ENCODE measurements at regions not wholly inside any gene's neighbourhood (a gene's known extent, or its start where the extent isn't known, plus 50 kb on each side); places are given as distances from the start of the nearest gene placed in this dataset.

DNA sequence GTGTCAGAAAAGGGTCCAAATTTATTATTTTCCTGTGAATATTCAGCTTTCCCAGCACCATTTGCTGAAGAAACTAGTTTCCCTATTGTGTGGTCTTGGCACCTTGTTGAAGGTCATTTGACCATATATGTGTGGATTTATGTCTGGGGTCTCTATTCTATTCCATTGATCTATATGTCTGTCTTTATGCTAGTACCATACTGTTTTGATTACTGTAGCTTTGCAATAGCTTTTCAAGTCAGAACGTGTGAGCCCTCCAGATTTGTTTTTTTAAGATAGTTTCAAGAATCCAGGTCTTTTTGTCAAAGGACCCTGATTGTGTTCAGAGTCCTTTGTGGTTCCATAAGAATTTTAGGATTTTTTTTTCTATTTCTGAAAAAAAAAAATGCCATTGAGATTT lies 79.0 kb upstream of the WAC start:
- TF ChIP-seq, protein P1, sequence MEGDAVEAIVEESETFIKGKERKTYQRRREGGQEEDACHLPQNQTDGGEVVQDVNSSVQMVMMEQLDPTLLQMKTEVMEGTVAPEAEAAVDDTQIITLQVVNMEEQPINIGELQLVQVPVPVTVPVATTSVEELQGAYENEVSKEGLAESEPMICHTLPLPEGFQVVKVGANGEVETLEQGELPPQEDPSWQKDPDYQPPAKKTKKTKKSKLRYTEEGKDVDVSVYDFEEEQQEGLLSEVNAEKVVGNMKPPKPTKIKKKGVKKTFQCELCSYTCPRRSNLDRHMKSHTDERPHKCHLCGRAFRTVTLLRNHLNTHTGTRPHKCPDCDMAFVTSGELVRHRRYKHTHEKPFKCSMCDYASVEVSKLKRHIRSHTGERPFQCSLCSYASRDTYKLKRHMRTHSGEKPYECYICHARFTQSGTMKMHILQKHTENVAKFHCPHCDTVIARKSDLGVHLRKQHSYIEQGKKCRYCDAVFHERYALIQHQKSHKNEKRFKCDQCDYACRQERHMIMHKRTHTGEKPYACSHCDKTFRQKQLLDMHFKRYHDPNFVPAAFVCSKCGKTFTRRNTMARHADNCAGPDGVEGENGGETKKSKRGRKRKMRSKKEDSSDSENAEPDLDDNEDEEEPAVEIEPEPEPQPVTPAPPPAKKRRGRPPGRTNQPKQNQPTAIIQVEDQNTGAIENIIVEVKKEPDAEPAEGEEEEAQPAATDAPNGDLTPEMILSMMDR (IDR thresholded peaks at IDR 0.05; ENCODE audit: insufficient read depth, low read depth, low read length), result no peak
- no peak for TF ChIP-seq EZH2 (IDR thresholded peaks at IDR 0.05; ENCODE audit: insufficient read depth, low read length)
